ENCODE measurements at regions not wholly inside any gene's neighbourhood (a gene's known extent, or its start where the extent isn't known, plus 50 kb on each side); places are given as distances from the start of the nearest gene placed in this dataset.
A peak's percentile ranks its signal among the peaks of the same experiment; 100 is the strongest.

DNA sequence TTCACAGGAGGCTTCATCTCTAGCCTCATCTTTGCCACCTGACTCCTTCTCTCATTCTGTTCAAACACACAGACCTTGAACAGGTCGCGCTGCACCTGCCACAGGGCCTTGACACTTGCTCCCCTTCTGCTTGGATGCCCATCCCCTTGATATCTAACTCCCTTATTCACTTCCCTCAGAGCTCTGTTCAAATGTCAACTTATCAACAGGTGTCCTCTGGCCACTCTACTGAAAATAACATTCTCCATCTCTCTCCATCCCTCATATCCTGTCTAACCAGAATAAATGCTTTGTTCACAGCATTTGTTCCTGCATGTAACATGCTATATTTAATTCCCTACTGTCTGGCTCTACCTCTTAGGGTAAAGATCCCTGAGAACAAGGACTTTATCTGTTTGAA lies 67.2 kb upstream of the DRD2 start:
- no peaks in the 10 kb centered on the region for H3K4me1 Mint-ChIP-seq
- H3K4me3 Mint-ChIP-seq, result no peak overlapping the region
- no peak overlapping the region for H3K27ac Mint-ChIP-seq
- ATAC-seq (no peak), DNase-seq (no peak)
- no peaks in the 10 kb centered on the region for H3K36me3 Mint-ChIP-seq (ENCODE audit: low read depth)
- H3K27me3 Mint-ChIP-seq, result peaks cover 70% of the 10 kb centered on the region
- H3K9me3 ChIP-seq (ENCODE audit: control insufficient read depth, low read length, poor library complexity, severe bottlenecking), result no peaks in the 10 kb centered on the region

DNA sequence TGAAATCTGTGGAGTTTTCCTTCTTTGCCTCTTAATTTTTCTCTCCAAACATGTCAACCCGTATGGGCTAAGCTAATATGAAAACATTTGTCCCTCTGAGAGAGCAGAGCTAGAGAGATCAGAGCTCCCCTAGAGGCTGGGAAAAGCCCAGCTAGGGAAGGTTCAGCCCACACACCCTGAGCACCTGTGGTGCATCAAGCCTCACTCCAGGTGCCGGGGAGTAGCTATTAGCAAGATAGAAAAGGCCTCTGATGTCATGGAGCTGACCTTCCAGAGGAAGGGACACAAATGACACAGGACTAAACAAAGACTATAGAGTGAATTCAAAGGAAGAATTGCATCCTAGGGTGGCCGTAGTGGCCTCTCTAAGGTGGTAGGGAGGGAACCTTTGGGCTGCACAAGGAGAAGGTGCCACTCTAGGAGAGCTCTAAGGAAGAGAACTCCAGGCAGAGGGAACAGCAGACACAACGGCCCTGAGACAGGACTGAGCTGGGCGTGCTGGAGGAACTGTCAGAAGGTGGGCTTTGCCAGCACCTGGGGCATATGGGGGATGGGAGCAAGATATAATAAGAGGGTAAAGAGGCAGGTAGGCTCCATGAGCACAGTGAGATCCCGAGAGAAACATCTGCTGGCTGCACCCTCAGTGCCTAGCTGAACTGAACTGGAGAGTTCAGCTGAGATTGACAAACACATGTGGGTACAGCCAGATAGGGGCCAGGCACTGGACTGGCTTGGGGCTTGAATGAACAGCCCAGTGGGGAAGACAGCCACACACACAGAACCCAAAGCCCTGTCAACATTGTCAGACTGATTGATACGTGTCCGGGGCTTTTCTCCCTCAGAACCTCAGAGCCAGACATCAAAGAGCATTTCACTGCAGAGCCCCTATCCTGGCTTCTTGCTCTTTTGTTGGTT lies 65.5 kb upstream of the DRD2 start:
- DNase-seq (no peak), ATAC-seq (no peak)
- H3K9me3 ChIP-seq (ENCODE audit: control insufficient read depth, low read length, poor library complexity, severe bottlenecking), result no peaks in the 10 kb centered on the region
- Mint-ChIP-seq H3K4me3 (no peak overlapping the region), H3K27me3 (peaks cover 62% of the 10 kb centered on the region), H3K4me1 (no peaks in the 10 kb centered on the region), H3K36me3 (ENCODE audit: low read depth) (no peaks in the 10 kb centered on the region), H3K27ac (no peak overlapping the region)

GRCh38 chr11:113538451-113539412 lies 63.5 kb upstream of the DRD2 start:
- no peaks in the 10 kb centered on the region for H3K9me3 ChIP-seq (ENCODE audit: control insufficient read depth, low read length, poor library complexity, severe bottlenecking)
- DNase-seq (no peak), ATAC-seq (no peak)
- H3K27me3 Mint-ChIP-seq, result peaks cover 71% of the 10 kb centered on the region
- no peaks in the 10 kb centered on the region for H3K36me3 Mint-ChIP-seq (ENCODE audit: low read depth)
- H3K4me3 Mint-ChIP-seq, result no peak overlapping the region
- H3K4me1 Mint-ChIP-seq, result no peaks in the 10 kb centered on the region
- no peak overlapping the region for H3K27ac Mint-ChIP-seq

- Mint-ChIP-seq H3K27ac (no peak overlapping the region), H3K36me3 (ENCODE audit: low read depth) (no peaks in the 10 kb centered on the region), H3K4me1 (peaks cover 7% of the 10 kb centered on the region), H3K4me3 (no peak overlapping the region), H3K27me3 (peaks cover 58% of the 10 kb centered on the region)
- ATAC-seq, result no peak
- no peaks in the 10 kb centered on the region for H3K9me3 ChIP-seq (ENCODE audit: control insufficient read depth, low read length, poor library complexity, severe bottlenecking)
- DNase-seq, result no peak
These were observed 59.4 kb upstream of the DRD2 start for GRCh38 chr11:113534625-113535024.

DNA sequence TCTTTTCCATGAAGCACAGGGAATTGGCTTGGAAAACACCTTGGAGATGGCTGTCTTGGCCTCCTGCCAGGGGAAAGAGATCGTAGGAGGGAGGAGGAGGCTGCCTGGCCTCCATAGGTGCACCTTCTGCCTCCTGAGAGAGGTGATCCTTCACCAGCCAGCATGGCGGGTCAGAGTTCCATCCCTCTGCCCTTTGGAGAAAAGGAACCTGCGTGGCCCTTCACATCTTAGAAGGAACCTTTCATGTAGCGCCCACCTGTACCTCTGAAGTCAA lies 58.2 kb upstream of the DRD2 start:
- Mint-ChIP-seq H3K4me3 (no peak overlapping the region), H3K36me3 (ENCODE audit: low read depth) (no peaks in the 10 kb centered on the region), H3K27ac (no peak overlapping the region), H3K27me3 (peaks cover 46% of the 10 kb centered on the region), H3K4me1 (peaks cover 9% of the 10 kb centered on the region)
- ATAC-seq (no peak), DNase-seq (no peak)
- H3K9me3 ChIP-seq (ENCODE audit: control insufficient read depth, low read length, poor library complexity, severe bottlenecking), result no peaks in the 10 kb centered on the region

DNA sequence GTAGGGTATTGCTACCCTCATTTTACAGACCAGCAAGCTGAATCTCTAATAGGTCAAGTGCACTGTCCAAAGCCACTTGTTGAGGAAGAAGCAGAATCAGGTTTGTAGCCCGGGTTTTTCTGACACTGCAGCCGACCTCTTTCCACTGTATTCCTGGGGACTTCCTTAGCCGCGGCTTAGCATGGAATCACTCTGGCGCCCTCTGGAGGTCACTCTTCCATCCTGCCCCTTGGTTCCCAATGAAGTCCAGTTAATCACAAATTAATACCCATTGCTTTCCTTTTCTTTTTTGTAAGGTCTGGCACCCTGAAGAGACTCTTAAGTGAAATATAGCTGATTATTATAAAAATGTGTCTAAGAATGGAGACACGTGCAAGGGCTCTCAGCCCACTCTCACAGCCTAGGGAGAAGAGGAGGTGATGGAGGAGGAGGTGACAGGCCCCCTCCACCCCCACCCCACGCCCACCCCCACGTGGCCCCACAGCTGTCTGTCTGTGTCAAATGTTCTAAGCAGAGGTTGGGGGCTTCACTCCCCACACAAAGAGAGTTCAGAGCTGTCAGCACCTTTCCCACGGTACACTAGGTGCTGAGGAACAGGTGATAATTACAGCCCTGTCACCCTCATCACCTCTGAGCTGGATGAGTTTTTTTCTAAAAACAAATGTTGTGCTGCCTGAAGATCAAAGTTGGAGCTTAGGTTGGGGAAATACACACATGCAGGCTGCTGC lies 57.7 kb upstream of the DRD2 start:
- no peak overlapping the region for H3K4me3 Mint-ChIP-seq
- H3K27ac Mint-ChIP-seq, result no peak overlapping the region

GRCh38 chr11:113531575-113532451 lies 56.6 kb upstream of the DRD2 start:
- H3K36me3 Mint-ChIP-seq (ENCODE audit: low read depth), result no peaks in the 10 kb centered on the region
- H3K27me3 Mint-ChIP-seq, result peaks cover 40% of the 10 kb centered on the region
- H3K9me3 ChIP-seq (ENCODE audit: control insufficient read depth, low read length, poor library complexity, severe bottlenecking), result no peaks in the 10 kb centered on the region
- no peak overlapping the region for H3K27ac Mint-ChIP-seq
- no peak for DNase-seq
- no peak overlapping the region for H3K4me3 Mint-ChIP-seq
- peaks cover 9% of the 10 kb centered on the region for H3K4me1 Mint-ChIP-seq
- no peak for ATAC-seq

More for the DNA sequence above, 57.7 kb upstream of the DRD2 start:
- Mint-ChIP-seq H3K27me3 (peaks cover 41% of the 10 kb centered on the region), H3K36me3 (ENCODE audit: low read depth) (no peaks in the 10 kb centered on the region), H3K4me1 (peaks cover 9% of the 10 kb centered on the region)
- DNase-seq, result peak; percentile 25 to 40 (median 28)
- H3K9me3 ChIP-seq (ENCODE audit: control insufficient read depth, low read length, poor library complexity, severe bottlenecking), result no peaks in the 10 kb centered on the region
- peak; percentile 59 for ATAC-seq

- H3K4me1 Mint-ChIP-seq, result peaks cover 9% of the 10 kb centered on the region
- no peak for DNase-seq
- H3K36me3 Mint-ChIP-seq (ENCODE audit: low read depth), result no peaks in the 10 kb centered on the region
- no peak for ATAC-seq
- H3K27ac Mint-ChIP-seq, result no peak overlapping the region
- H3K4me3 Mint-ChIP-seq, result no peak overlapping the region
- H3K9me3 ChIP-seq (ENCODE audit: control insufficient read depth, low read length, poor library complexity, severe bottlenecking), result no peaks in the 10 kb centered on the region
- peaks cover 40% of the 10 kb centered on the region for H3K27me3 Mint-ChIP-seq
These were observed 55.9 kb upstream of the DRD2 start for GRCh38 chr11:113531083-113531482.

- H3K36me3 Mint-ChIP-seq (ENCODE audit: low read depth), result no peaks in the 10 kb centered on the region
- H3K27me3 Mint-ChIP-seq, result peaks cover 33% of the 10 kb centered on the region
- no peak overlapping the region for H3K27ac Mint-ChIP-seq
- DNase-seq, result no peak
- H3K4me3 Mint-ChIP-seq, result no peak overlapping the region
- no peaks in the 10 kb centered on the region for H3K9me3 ChIP-seq (ENCODE audit: control insufficient read depth, low read length, poor library complexity, severe bottlenecking)
- peaks cover 9% of the 10 kb centered on the region for H3K4me1 Mint-ChIP-seq
- no peak for ATAC-seq
These were observed 54.4 kb upstream of the DRD2 start for GRCh38 chr11:113529606-113530005.

GRCh38 chr11:113528982-113529381 lies 53.8 kb upstream of the DRD2 start:
- no peak overlapping the region for H3K4me3 Mint-ChIP-seq
- H3K4me1 Mint-ChIP-seq, result peaks cover 9% of the 10 kb centered on the region
- H3K9me3 ChIP-seq (ENCODE audit: control insufficient read depth, low read length, poor library complexity, severe bottlenecking), result no peaks in the 10 kb centered on the region
- H3K27me3 Mint-ChIP-seq, result peaks cover 33% of the 10 kb centered on the region
- ATAC-seq (no peak), DNase-seq (no peak)
- H3K27ac Mint-ChIP-seq, result no peak overlapping the region
- H3K36me3 Mint-ChIP-seq (ENCODE audit: low read depth), result no peaks in the 10 kb centered on the region

GRCh38 chr11:113526521-113526920 lies 51.3 kb upstream of the DRD2 start:
- no peak for ATAC-seq
- H3K9me3 ChIP-seq (ENCODE audit: control insufficient read depth, low read length, poor library complexity, severe bottlenecking), result no peaks in the 10 kb centered on the region
- no peak for DNase-seq
- Mint-ChIP-seq H3K27ac (no peak overlapping the region), H3K4me1 (peaks cover 5% of the 10 kb centered on the region), H3K27me3 (peaks cover 36% of the 10 kb centered on the region), H3K4me3 (no peak overlapping the region), H3K36me3 (ENCODE audit: low read depth) (no peaks in the 10 kb centered on the region)

All from T-helper 17 cell (primary cell).